ENCODE measurements at regions not wholly inside any gene's neighbourhood (a gene's known extent, or its start where the extent isn't known, plus 50 kb on each side); places are given as distances from the start of the nearest gene placed in this dataset.

DNA sequence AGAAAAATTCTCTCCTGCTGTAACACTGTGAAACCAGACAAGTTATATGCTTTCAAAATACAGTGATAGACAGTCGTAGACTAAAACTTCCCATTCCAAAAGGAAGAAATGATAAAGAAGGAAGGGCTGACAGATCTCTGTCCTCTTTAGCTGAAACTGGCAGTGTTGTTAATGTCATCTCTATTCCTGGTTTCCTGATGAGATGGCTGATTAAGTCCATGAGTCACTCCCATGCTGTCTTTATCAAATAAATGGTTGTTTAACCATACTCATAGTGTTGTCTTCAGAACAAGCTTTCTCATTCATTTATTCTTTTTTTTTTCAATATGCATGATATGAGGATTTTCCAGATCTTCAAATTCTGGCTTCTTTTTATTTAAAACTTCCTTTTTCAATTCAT, 952.2 kb upstream of the WWC1 start:
- Histone ChIP-seq H3K79me2 (ENCODE audit: control insufficient read depth, insufficient read depth, low read length) (no peaks in the 10 kb centered on the region), H3K4me3 (ENCODE audit: control extremely low read depth in 1 of 5, extremely low read depth in 1 of 5, insufficient read depth in 1 of 5, low read depth in 2 of 5, low read length in 4 of 5) (no peak overlapping the region), H3K9ac (ENCODE audit: low read length) (no peak overlapping the region), H3K27ac (ENCODE audit: low read length in 2 of 2) (no peak overlapping the region), H2AFZ (ENCODE audit: insufficient read depth, low read depth, low read length, poor library complexity, severe bottlenecking) (no peak overlapping the region), H4K20me1 (ENCODE audit: control insufficient read depth, insufficient read depth, low read length, poor library complexity, severe bottlenecking) (no peaks in the 10 kb centered on the region), H3K4me2 (replicated peaks; ENCODE audit: low read depth, low read length, poor library complexity, severe bottlenecking) (no peak overlapping the region), H3K9me3 (ENCODE audit: control extremely low read depth in 1 of 3, control insufficient read depth in 2 of 3, insufficient read depth in 1 of 3, low read length in 2 of 3) (no peaks in the 10 kb centered on the region), H3K36me3 (replicated peaks in 1 of 2; ENCODE audit: control extremely low read depth in 1 of 2, control insufficient read depth in 1 of 2, extremely low read depth in 1 of 2, insufficient read depth in 2 of 2, low read length in 1 of 2) (no peaks in the 10 kb centered on the region), H3K4me1 (ENCODE audit: control insufficient read depth in 2 of 2, insufficient read depth in 2 of 2, low read length in 2 of 2) (no peaks in the 10 kb centered on the region), H3K27me3 (replicated peaks in 1 of 4; ENCODE audit: control extremely low read depth in 1 of 4, control insufficient read depth in 3 of 4, insufficient read depth in 4 of 4, low read length in 3 of 4) (no peaks in the 10 kb centered on the region)
- CTCF ChIA-PET, result no interaction called here
- Mint-ChIP-seq H3K4me1 (no peaks in the 10 kb centered on the region), H3K9me3 (ENCODE audit: insufficient read depth) (no peaks in the 10 kb centered on the region), H3K27me3 (no peaks in the 10 kb centered on the region), H3K27ac (no peak overlapping the region), H3K4me3 (no peak overlapping the region)
- TF ChIP-seq, protein P1, sequence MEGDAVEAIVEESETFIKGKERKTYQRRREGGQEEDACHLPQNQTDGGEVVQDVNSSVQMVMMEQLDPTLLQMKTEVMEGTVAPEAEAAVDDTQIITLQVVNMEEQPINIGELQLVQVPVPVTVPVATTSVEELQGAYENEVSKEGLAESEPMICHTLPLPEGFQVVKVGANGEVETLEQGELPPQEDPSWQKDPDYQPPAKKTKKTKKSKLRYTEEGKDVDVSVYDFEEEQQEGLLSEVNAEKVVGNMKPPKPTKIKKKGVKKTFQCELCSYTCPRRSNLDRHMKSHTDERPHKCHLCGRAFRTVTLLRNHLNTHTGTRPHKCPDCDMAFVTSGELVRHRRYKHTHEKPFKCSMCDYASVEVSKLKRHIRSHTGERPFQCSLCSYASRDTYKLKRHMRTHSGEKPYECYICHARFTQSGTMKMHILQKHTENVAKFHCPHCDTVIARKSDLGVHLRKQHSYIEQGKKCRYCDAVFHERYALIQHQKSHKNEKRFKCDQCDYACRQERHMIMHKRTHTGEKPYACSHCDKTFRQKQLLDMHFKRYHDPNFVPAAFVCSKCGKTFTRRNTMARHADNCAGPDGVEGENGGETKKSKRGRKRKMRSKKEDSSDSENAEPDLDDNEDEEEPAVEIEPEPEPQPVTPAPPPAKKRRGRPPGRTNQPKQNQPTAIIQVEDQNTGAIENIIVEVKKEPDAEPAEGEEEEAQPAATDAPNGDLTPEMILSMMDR (IDR thresholded peaks at IDR 0.05), result no peak
- no peak for TF ChIP-seq EZH2 (IDR thresholded peaks at IDR 0.05; ENCODE audit: borderline replicate concordance, insufficient read depth, low read depth, low read length, poor library complexity, severe bottlenecking)
- intact Hi-C loops (cut with micrococcal nuclease), result no loop called here
- POLR2A ChIA-PET, result no interaction called here
- ATAC-seq (ENCODE audit: low read depth), result no peak
- no CpG with 5 or more reads among the region's 1 CpG for WGBS (ENCODE audit: insufficient coverage)
- DNase-seq, result no peak

DNA sequence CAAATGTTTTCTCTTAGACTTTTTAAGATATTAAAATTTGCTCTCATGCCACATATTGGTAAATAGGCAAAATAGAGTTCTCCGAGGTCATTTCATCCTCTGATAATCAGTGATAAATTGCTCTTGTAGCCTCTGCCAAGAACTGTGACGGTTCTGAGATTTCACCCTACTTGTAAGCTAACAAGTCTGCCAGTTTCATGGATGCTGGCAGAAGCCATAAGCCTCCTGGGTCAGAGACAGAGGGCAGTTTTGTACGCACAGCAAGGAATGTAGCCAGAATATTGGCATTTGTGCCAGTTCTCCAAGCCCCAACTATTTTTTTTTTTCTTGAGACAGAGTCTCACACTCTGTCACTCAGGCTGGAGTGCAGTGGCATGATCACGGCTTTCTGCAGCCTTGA, 945.0 kb upstream of the WWC1 start:
- H3K9me3 ChIP-seq (ENCODE audit: control extremely low read depth in 1 of 3, control insufficient read depth in 2 of 3, insufficient read depth in 1 of 3, low read length in 2 of 3), result no peaks in the 10 kb centered on the region
- H3K4me1 Mint-ChIP-seq, result no peaks in the 10 kb centered on the region
- no peaks in the 10 kb centered on the region for H3K9me3 Mint-ChIP-seq (ENCODE audit: insufficient read depth)
- TF ChIP-seq, protein P1 (IDR thresholded peaks at IDR 0.05), result no peak
- TF ChIP-seq EZH2 (IDR thresholded peaks at IDR 0.05; ENCODE audit: borderline replicate concordance, insufficient read depth, low read depth, low read length, poor library complexity, severe bottlenecking), result no peak
- intact Hi-C loops (cut with micrococcal nuclease), result no loop called here
- CTCF ChIA-PET, result no interaction called here
- no peaks in the 10 kb centered on the region for H3K79me2 ChIP-seq (ENCODE audit: control insufficient read depth, insufficient read depth, low read length)
- H2AFZ ChIP-seq (ENCODE audit: insufficient read depth, low read depth, low read length, poor library complexity, severe bottlenecking), result no peak overlapping the region
- ATAC-seq (ENCODE audit: low read depth) (no peak), DNase-seq (no peak)
- POLR2A ChIA-PET, result no interaction called here
- H3K4me2 ChIP-seq (replicated peaks; ENCODE audit: low read depth, low read length, poor library complexity, severe bottlenecking), result no peak overlapping the region
- no peak overlapping the region for H3K4me3 Mint-ChIP-seq
- H4K20me1 ChIP-seq (ENCODE audit: control insufficient read depth, insufficient read depth, low read length, poor library complexity, severe bottlenecking), result no peaks in the 10 kb centered on the region
- H3K27ac Mint-ChIP-seq, result no peak overlapping the region
- no peak overlapping the region for H3K9ac ChIP-seq (ENCODE audit: low read length)
- H3K27me3 Mint-ChIP-seq, result no peaks in the 10 kb centered on the region
- H3K27me3 ChIP-seq (replicated peaks in 1 of 4; ENCODE audit: control extremely low read depth in 1 of 4, control insufficient read depth in 3 of 4, insufficient read depth in 4 of 4, low read length in 3 of 4), result no peaks in the 10 kb centered on the region
- H3K4me1 ChIP-seq (ENCODE audit: control insufficient read depth in 2 of 2, insufficient read depth in 2 of 2, low read length in 2 of 2), result no peaks in the 10 kb centered on the region
- no peak overlapping the region for H3K27ac ChIP-seq (ENCODE audit: low read length in 2 of 2)
- H3K4me3 ChIP-seq (ENCODE audit: control extremely low read depth in 1 of 5, extremely low read depth in 1 of 5, insufficient read depth in 1 of 5, low read depth in 2 of 5, low read length in 4 of 5), result no peak overlapping the region
- no peaks in the 10 kb centered on the region for H3K36me3 ChIP-seq (replicated peaks in 1 of 2; ENCODE audit: control extremely low read depth in 1 of 2, control insufficient read depth in 1 of 2, extremely low read depth in 1 of 2, insufficient read depth in 2 of 2, low read length in 1 of 2)
- 75% methylated on average over 4 of the region's 4 CpGs for WGBS (ENCODE audit: insufficient coverage)
